Activated CD4-positive, alpha-beta T cell treated with anti-CD3 and anti-CD28 coated beads, Interleukin-2, amount 50 U/mL, for 24 hours (primary cell): ENCODE measurements at regions not wholly inside any gene's neighbourhood (a gene's known extent, or its start where the extent isn't known, plus 50 kb on each side); places are given as distances from the start of the nearest gene placed in this dataset.

Experiments used
- DNase-seq, 2 donors: peaks; one replicate each; pipeline ENCODE4 v3.0.0-alpha.2; 2020; ENCODE audit warnings: low read depth in 1 of 2, low spot score in 1 of 2

DNA sequence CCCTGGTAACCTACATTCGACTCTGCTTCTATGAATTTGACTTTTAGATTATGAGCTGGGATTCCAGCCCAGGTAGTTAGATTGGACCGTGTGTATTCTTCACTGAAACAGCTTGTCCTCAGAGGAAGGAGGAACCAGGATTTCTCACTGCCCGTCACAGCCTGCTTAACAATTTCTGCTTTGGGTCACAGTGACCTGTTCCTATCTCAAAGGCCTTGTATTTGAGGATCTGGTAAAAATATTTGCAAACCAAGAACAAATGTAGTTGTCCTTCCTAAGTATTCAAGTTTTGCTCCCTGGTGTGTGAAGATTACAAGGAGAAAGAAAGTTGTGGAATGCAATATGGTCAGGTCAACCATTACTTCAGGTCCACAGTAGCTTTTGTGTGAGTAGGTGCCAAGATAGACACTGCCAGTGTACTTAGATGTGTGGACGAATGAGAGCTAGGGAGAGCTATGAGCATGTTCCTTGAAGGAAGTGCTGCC lies 55.1 kb downstream of the KIF4B start:
- no peak for DNase-seq

DNA sequence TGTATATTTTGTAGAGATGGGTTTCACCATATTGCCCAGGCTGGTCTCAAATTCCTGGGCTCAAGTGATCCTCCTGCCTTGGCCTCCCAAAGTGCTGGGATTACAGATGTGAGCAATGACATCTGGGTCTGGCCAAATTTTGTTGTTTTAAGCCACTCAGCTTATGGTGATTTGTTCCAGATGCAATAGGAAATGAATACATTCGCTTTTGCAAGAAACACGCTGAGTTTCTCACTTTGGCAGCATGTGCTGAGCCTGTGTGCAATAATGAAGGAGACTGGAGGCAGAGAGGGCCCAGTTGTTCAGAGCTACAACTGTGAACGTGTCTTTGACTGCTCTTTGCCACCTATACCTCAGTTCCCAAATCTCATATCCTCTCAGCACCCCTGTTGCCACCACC lies 56.4 kb downstream of the KIF4B start:
- no peak for DNase-seq

DNA sequence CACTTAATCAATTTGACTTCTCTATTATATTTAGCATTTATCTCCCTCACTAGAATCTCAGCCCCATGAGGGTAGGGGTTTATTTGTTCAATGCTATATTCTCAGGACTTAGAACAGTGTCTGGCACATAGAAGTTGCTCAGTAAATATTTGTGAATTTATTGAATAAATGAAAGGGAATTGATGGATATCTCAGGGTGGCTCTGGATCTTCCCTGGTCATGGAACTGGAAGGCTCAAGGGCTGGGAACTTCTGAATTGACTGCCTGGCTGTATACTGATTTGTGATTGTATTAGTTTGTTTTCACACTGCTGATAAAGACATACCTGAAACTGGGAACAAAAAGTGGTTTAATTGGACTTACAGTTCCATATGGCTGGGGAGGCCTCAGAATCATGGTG lies 57.2 kb downstream of the KIF4B start:
- no peak for DNase-seq

DNA sequence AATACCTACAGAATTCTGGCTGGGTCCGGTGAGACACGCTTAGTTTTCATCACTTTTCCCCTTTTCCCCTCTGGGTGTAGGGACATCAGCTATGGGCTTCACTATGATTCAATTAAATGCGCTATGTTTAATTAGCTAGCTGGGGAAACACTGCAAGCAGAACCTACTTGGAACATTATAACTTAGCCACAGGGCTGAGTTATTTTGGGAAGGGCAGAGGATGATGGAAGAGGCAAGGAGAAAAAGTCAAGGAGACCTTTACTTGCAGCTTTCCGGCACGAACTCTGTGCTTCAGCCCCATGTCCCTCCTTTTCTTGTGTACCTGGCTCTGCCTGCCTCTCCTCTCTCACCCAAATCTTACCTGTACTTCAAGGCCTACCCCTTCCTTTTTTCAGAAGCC lies 62.8 kb downstream of the KIF4B start:
- no peak for DNase-seq

DNA sequence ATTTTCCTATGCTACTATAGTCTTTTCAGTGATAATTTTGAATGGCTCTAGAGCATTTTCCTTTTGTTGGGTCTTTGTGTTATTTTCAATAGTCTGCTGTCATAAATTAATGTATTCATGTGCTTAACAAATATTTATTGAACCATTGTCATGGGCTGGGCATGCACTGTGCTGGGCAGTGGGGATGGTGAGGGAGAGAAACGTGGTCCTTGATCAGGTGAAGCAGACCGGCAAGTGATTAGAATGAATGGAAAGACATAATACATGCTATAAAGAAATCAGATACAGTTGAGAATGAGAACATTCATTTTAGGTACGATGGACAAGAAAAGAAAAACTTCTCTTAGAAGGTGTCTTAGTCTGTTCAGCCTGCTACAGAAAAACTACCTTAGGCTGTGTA lies 66.1 kb downstream of the KIF4B start:
- no peak for DNase-seq

DNA sequence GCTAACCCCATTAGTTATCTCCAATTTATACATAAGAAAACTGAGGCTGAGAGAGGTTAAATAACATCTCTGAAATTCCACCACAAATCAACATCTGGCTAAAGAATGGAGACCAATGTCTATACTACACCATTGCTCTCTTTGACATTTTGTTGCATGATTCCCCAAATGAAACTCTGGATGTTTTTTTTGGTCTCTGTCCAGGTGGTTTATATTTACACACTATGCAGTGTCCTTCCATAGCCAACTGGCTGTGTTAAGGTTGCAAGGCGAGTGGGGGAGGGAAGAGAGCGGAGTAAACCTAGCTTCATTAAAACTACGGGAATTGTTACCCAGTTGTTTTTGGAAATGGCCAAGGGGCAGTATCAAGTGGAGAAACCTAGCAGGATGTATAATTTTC lies 67.2 kb downstream of the KIF4B start:
- no peak for DNase-seq

DNA sequence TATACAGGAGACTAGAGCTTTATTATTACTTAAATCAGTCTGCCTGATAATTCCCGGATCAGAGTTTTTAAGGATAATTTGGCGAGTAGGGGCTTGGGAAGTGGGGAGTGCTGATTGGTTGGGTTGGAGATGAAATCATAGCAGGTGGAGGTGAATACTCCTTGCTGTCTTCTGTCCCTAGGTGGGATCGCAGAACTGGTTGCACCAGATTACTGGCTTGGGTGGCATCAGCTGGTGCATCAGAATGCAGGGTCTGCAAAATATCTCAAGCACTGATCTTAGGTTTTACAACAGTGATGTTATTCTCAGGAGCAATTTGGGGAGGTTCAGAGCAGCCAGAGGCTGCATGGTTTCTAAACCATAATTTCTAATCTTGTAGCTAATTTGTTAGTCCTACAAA lies 68.1 kb downstream of the KIF4B start:
- no peak for DNase-seq

DNA sequence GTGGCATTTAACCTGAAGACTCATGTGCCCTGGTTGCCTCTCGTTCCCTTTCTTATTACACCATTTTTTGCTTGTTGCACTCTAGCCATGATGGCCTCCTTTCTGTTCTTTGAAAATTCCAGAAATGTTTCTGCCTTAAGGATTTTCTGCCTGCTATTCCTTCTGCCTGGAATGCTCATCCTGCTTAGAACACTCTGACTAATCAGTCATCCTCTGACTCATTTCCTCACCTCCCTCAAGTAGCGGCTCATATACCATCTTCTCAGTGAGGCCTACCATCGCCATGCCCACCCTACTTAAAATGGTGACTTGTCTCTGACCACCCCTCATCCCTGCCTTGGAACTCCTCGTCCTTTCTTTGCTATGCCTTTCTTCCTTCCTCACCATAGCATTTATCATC lies 68.8 kb downstream of the KIF4B start:
- DNase-seq = no peak

DNA sequence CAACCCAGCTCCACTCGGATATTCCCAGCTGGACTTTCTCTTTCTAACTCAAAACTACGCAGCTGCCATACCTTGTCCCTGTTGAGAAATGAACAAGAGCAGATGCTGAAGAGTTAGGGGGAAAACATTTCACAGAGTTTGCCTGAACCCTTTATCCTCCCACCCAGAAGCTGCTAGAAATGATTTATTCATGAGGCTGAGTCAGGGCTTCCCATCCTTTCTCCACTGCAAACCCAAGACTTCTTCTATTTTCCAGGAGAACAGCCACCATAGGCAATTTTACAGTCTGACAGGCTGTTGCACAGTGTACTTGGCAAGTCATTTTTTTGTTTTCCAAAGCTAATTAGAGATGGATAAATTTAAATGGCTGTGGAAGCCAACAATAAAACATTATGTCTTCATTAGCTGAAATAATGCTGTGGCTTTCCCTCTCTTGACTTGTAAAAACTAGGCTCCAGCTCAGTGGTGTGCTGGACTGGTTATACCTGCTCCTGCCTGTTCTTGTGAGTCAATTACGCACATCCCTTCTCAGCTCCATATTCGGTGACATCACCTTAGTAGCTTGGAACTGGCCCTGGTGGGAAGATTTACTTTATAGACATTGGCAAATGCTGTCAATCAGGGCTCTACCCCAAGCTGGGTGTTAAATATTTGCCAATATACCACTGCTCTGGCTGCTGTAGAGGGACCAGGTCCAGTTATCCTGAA lies 71.9 kb downstream of the KIF4B start:
- no peak for DNase-seq

DNA sequence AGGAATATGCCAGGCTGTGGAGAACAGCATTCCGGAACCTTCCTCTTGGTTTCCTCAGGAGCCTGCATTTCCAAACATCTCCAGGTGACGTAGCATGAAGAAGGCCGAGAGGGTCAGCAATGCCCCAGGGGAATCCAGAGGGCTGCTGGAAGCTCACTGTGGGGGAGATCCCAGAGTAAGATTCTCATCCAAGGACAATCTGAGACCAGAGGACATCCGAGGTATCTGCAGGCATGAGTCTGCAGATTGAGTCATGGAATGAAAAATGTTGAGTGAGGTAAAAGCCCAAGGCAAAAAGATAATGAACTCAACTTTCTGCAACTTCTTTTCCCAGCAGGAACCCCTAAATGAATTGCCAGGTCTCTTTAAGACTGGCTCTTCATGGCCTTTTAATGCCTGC lies 73.5 kb downstream of the KIF4B start:
- no peak for DNase-seq

DNA sequence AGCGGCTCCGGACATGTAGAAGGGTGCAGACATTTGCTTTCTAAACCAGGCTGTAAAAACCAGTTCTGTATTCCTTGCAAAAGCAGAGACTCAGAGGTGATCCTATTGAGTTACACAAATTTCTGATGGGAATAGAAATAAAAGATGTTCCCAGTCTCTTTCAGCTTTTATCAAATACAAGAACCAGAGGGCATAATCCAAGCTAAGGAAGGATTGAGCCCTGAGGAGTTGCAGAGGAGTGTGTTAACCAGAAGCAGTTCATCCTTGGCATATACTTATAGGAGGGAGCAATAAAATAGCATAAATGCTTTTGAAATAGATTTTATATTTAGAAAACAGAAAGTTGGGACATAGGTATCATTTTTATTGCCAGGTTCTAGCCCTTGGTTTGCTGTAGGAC lies 75.3 kb downstream of the KIF4B start:
- no peak for DNase-seq

DNA sequence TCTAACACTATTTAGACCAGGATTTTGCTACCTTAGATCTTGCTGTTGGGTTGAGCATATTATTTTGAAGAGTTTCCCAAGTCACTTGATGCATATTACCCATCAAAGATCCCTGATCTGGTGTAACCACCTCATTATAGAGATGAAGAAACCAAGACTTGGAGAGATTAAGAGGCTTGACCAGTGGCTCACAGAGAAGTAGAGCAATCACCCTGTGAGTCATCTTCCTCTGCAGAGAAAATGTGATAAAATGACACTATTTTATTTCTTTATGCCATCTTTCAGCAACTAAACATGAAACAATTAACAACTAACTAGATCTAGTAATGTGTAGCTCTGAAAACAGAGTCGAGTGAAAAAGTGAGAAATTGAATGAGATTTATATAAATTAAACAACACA lies 76.1 kb downstream of the KIF4B start:
- DNase-seq = no peak

DNA sequence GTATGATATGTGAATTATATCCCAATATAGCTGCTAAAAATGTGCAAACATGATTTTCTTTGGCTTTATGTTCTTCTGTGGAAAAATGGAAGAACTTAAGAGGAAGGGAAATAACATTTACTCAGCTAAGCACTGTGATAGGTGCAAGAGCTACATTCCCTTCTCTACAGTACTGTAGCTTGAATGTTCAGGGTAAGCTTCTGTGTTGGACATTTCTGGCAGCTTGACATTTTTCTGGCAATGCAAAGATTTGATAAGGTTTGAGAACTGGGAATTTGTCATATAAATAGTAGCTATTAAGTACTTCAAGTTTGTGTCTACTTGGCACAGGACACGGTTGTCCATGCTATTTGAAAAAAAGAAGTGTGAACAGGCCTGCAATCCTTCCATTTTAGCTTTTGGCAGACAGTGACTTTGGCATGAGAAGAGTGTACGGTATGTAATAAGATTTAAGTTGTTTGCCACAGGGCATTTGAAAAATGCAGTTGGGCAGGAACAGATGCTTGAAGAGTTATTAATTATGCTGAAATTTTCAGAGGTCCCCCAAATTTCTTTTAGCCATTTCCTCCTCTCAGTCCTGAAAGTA lies 77.6 kb downstream of the KIF4B start:
- DNase-seq = no peak

DNA sequence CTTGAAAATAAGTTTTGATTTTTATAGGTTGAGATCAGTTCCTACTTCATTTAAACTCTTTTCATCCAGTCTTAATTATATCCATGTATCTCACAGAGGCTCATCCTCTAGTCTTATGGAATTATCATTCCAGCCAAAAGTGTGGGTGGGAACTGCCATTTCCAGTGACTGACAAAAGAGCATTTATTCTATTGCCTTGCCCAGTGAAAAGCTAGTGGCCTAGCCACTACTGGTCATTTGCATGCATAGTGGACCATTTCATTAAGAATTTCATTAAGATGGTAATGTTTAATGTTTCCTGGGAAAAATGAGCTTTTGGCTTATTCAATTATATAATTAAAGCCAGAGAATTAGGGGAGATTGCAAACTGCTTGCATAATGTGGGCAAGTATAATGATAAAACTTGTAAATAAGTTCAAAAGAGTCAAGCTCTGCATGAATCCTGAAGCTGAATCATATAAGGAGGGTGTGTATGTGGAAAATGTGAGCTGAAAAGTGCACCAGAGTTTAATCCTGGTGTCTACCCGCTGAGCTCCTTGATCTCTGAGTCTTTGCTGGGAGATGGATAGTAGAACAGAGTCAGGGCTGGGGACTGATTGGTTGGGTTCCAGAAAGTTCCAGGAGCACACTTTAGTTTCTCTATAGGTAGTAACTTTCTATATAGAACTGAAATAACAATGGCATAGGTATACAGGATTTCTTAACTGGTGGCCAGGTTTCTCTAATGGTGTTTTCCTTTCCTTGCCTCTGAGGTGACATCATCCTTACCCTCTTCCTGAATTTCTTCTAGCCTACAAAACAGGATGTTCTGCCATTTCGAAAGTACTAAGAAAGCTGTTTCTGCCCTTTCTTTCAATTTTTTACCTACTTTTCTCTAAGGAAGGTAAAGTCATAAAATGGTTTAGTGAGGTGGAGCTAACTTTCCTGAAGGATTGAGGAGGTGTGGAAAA lies 78.5 kb downstream of the KIF4B start:
- no peak for DNase-seq

DNA sequence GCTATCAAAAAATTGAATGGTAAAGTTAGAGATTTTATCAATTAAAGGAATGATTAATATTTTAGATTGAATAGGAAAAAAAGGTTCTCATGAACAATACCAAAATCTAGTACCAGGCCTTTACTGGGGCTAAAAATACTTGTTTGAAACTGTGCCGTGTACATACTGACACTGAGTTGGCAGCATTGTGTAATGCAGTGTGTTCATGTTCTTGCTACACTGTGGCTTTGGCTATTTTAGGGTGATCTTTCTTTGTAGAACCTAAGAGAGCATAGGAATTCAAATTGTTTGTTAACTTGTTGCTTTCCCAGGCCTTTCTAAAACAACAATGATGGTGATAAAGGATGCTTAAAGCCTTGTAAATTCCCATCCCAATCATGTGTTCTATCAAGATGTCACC lies 80.9 kb downstream of the KIF4B start:
- DNase-seq = no peak

DNA sequence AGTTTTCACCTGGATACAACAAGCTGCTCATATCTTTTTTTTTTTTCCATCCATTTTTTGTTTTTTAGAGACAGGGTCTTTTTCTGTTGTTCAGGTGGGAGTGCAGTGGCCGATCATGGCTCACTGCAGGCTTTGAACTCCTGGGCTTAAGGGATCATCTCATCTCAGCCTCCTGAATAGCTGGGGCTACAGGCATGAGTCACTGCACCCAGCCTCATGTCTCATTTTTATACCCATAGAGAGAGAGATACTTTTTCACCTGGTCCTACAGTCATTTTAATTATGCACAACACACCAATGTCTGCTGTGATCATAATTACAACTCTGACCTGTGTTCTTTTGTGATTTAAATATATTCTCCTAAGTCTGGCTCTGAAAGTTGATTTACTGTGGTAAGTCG lies 84.4 kb downstream of the KIF4B start:
- no peak for DNase-seq

DNA sequence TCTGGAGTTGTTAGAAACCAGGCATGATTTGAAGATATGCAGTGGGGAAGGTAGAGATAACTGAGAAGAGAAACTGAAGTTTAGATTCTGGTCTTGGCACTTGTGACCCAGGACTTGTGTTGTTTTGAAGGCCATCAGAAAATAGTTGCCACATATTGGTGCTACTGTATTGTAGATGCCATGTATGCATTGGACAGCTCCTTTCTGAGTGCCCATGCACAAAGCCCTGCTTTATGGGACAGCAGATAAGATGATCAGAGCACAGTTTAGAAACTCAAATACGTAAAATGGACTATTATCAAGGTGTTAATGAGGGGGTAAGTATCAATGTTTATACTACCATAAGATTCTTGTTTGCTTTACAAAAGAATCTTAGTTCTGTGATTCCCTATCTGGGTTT lies 84.9 kb downstream of the KIF4B start:
- no peak for DNase-seq

DNA sequence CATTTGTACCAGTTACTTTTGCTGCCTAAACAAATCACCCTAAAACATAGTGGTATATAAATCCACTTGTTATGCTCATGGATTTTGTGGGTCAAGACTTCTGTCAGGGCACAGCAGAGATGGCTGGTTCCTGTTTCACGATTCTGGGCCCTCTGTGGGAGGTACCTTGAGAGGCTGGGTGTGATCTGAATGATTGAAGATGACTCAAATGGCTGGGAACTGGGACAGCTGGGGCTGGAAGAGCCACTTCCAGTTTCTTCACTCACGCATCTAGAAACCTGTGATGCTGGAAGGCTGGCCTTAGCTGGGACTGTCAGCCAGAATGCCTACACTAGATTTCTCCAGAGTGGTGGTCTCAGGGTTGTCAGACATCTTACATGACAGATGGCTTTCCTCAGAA lies 88.1 kb downstream of the KIF4B start:
- no peak for DNase-seq

DNA sequence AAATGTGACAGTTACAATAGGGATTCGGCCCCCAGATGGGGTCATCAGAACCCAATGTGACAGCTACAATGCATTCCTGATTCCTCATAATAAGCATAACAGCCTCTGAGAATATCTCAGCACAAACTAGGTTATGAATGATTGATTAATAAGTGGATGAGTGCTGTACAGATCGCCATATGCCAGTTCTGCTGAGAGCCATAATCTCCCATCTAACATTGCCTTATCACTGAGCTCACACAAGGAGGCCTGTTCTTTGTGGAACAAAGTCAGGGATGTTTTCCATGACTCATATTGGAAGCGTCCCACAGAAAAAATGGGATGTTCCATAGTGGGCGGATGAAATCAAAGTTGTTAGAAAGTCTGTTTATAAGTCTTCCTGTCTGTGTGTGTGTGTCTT lies 89.6 kb downstream of the KIF4B start:
- no peak for DNase-seq

DNA sequence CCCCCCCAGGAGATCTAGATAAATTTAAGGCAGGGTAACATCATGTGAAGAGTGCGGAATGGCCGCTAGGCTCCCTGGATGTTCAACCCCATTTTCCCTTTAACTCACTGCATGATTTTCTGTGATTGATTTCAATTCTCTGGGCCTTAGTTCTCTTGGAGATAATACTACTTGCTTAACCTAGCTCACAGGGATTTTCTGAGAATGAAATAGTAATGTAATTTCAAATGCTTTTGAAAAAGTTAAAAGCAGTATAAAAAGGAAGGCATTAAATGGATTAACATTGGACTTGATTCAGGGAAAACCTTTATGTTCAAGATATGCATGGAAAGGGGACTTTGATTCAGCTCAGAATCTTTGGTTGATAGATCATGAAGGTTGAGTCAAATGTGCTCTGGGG lies 90.9 kb downstream of the KIF4B start:
- no peak for DNase-seq

DNA sequence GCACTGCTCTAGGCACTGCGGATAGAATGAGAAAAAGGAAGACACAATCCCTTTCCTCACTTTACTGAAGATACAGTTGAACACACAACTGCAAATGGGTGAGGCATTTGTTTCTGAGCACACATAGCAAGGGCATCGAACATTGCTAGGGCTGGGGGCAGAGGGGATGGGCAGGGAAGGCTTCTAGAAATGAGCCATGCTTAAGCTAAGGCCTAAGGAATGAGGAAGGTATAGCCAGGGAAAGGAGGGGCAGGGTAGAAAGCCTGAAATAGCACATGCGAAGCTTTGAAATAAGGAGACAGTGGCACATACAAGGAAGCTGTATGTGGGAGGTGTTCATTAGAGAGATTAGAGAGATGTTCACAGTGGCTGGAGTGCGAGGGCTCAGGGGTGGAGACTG lies 92.7 kb downstream of the KIF4B start:
- DNase-seq = no peak

DNA sequence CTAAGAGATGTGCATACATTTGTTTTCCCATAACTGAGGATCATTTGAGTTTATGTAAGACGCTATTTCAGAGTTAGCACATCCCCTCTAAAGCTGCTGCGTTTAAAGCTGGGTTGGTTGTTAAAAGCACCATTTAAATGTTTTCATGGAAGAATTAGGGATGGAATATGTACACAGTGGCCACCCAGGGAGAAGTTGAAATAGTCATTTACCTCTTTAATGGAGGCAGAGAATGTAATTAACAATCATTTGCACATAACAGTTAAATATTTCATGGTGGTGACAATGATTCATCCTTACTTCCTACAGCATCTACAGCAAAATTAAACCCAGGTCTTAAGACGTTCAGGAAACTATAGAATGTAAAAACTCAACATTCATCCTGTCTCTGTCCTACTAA lies 100.3 kb downstream of the KIF4B start:
- no peak for DNase-seq
